Islet of Langerhans (tissue), 1 donor: ENCODE measurements at regions not wholly inside any gene's neighbourhood (a gene's known extent, or its start where the extent isn't known, plus 50 kb on each side); places are given as distances from the start of the nearest gene placed in this dataset.
"Not testable (repeated sequence)": the region's sequence is repeated elsewhere in the genome, so short reads cannot be mapped to it uniquely, and the experiment has no call there.

Source experiments
- FAIRE-seq: peaks from one replicate; lab custom pipeline; 2011; peaks lifted over from hg19 to GRCh38; lab: Jason Lieb, UNC

DNA sequence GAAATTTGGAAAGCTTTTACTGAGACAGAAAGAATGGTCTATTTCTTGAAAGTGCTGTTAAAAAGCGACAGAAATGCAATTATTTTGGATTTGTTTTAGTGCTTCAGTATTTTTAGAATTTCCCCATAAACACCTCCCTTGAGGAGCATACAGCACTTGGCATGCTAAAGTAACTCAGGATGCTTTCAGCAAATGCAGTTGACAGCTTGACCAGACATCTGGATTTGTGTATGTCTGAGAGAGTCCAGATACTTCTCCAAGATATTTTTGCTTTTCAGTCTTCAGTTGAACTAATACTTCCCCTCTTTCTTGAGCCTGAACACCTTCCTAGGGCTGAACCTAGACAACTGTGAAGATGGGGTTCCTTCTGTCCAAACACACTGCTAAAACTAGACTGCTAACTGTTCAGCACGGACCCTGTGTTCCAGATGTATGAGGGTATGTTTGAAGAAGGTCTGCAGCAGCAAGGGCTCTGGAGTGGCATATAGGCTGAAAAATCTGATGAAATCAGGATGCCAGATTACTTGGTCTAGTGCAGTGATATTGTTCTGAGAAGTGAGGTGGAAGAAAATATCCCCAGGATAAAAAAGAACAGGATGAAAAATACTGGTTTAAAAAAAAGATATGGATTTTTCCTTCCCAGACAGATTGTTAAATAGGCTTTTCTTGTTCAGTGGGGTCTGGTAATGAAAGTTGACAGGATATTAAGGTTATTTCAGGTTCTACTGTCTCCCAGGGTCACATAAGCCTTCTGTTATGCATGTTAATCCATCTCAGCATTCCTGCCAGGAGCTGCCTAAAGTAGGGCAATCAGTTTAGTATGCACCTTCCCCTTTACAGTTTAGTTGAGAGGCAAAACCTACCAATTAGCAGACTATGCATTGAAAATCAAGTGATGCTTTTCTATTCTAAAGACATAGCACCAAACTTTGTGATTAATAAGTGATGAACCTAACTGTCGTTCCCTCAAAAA lies 516.9 kb upstream of the TBL1XR1 start:
- no peak for FAIRE-seq

- FAIRE-seq, result no peak
Observed at GRCh38 chr3:177714945-177715344, 517.7 kb upstream of the TBL1XR1 start.

GRCh38 chr3:177715980-177716379 lies 518.7 kb upstream of the TBL1XR1 start:
- FAIRE-seq, result no peak

DNA sequence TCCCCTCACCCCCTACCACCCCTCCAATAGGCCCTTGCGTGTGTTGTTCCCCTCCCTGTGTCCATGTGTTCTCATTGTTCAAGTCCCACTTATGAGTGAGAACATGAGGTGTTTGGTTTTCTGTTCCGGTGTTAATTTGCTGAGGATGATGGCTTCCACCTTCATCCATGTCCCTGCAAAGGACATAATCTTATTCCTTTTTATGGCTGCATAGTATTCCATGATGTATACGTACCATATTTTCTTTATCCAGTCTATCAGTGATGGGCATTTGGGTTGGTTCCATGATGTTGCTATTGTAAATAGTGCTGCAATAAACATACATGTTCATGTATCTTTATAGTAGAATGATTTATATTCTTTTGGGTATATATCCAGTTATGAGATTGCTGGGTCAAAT lies 523.6 kb upstream of the TBL1XR1 start:
- not testable (repeated sequence) for FAIRE-seq

- FAIRE-seq, result no peak
Observed at GRCh38 chr3:177721864-177722785, 524.8 kb upstream of the TBL1XR1 start.

GRCh38 chr3:177724020-177724638 lies 526.8 kb upstream of the TBL1XR1 start:
- no peak for FAIRE-seq

- no peak for FAIRE-seq
Observed at GRCh38 chr3:177725165-177725564, 527.9 kb upstream of the TBL1XR1 start.

DNA sequence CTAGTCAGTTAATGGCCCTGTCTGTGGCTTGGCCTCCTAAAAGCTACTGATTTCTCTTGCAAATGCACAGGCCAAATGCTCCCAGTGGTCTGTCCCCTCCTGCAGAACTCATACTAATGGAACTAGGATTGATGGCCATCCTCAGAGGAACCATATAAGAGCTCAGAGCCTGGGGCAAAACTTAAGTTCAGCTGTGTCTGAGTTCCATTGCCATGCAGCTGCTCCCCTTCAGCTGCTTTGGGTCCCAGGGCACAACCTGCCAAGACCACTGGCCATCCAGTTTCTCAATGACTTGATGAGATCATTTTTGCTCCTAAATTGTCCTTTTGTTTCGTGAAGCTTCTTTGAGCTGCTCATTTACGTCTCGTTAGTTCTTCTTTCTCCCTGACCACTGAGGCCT lies 529.5 kb upstream of the TBL1XR1 start:
- FAIRE-seq, result no peak

GRCh38 chr3:177729956-177730681 lies 532.8 kb upstream of the TBL1XR1 start:
- FAIRE-seq, result no peak

- FAIRE-seq, result no peak
Observed at GRCh38 chr3:177730814-177731213, 533.5 kb upstream of the TBL1XR1 start.

GRCh38 chr3:177731644-177732268 lies 534.5 kb upstream of the TBL1XR1 start:
- FAIRE-seq, result no peak

DNA sequence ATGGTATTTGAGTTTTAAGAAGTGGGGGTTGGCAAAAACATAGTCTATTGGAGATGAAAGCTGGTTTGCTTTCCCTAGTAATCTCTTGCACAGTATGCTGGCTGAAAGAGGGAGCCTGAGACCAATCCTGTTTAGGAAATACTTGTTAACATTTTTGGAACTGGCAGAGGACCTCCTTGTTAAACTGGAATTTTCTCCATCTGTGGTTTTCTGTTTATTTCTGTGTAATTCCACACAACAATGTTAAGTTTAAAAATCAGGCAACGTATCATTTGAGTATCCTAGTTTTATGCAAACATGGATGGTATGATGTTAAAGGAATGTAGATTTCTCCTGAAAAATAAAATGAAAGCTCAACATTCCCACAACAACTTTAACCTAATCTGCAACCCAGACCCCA lies 536.0 kb upstream of the TBL1XR1 start:
- FAIRE-seq, result no peak

DNA sequence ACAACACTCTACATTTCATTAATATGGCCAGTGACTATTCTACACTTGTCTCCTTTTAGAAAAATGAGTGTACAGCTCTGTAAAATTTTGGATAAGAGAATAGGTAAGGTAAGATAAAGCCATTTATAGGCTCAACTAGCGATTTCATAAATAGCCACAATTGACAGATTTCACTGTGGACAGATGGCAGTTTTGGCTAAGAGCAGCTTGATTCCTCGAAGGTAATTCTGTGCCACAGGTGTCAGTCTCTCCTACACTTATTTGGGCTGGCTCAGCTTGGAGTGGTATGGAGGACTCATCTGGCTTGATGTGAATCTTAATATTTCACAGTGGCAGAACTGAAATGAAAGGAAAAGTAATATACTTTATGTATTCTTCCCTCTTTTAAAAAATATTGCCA lies 536.7 kb upstream of the TBL1XR1 start:
- no peak for FAIRE-seq

GRCh38 chr3:177735431-177735830 lies 538.1 kb upstream of the TBL1XR1 start:
- FAIRE-seq, result peak; percentile 17

GRCh38 chr3:177739461-177739860 lies 542.2 kb upstream of the TBL1XR1 start:
- FAIRE-seq, result no peak

- no peak for FAIRE-seq
Observed at GRCh38 chr3:177740254-177740653, 543.0 kb upstream of the TBL1XR1 start.

DNA sequence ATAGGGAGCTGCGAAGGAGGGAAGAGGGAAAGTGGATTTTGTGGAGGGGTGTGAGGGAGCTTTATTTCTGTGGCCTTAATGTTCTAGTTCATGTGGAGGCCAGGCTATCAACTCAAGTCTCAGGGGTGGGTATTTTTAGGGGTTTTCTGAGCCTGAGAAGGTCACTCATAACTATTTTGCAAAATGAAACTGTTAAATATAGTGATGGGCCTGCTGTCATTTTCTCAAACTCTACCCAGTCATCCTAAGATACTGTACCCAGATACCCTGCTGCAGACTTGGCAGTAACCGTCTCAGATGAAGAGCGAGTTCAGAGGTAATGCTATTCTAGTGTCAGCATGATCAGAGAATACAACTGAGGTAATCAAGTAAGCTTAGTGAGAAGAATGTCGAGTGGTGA lies 545.0 kb upstream of the TBL1XR1 start:
- no peak for FAIRE-seq

DNA sequence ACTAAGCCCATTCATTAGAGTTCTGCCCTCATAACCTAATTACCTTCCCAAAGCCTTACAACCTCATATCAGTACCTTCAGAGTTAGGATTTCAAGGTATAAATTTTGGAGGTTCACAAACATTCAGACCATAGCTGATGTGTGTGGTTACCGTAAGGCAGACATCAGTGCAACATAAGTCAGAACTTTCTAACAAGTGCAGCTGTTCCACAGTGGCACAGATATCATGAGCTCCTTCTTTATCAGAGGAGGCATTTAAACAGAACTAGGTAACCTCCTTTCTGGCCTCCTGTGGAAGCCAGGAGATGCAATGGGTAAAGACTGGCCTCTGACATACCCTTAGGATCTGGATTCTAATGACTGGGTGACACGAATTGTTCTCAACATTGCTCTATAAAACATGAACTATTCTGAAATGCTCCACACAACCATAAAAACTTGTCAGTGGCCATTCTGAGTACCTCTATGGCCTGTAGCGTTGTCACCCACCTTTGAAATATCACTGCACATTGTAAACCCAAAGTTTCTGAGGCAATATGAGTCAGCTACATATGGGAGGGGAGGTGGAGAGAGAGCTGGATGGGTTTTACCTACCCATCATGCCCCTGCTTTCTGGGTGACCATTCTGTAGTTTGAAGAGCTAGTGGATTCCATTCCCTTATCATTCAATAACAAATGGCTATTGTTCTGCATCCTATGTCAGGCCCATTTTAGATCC lies 546.0 kb upstream of the TBL1XR1 start:
- FAIRE-seq, result no peak

- FAIRE-seq, result no peak
Observed at GRCh38 chr3:177744873-177745606, 547.8 kb upstream of the TBL1XR1 start.

GRCh38 chr3:177745607-177746005 lies 548.3 kb upstream of the TBL1XR1 start:
- FAIRE-seq, result no peak
